ENCODE measurements at regions not wholly inside any gene's neighbourhood (a gene's known extent, or its start where the extent isn't known, plus 50 kb on each side); places are given as distances from the start of the nearest gene placed in this dataset.

- no peaks in the 10 kb centered on the region for H3K36me3 ChIP-seq
- H3K4me1 ChIP-seq (ENCODE audit: control insufficient read depth in 1 of 2, low read depth in 2 of 2), result peaks cover 8 to 26% of the 10 kb centered on the region in 2 donors
- TF ChIP-seq, protein P1, sequence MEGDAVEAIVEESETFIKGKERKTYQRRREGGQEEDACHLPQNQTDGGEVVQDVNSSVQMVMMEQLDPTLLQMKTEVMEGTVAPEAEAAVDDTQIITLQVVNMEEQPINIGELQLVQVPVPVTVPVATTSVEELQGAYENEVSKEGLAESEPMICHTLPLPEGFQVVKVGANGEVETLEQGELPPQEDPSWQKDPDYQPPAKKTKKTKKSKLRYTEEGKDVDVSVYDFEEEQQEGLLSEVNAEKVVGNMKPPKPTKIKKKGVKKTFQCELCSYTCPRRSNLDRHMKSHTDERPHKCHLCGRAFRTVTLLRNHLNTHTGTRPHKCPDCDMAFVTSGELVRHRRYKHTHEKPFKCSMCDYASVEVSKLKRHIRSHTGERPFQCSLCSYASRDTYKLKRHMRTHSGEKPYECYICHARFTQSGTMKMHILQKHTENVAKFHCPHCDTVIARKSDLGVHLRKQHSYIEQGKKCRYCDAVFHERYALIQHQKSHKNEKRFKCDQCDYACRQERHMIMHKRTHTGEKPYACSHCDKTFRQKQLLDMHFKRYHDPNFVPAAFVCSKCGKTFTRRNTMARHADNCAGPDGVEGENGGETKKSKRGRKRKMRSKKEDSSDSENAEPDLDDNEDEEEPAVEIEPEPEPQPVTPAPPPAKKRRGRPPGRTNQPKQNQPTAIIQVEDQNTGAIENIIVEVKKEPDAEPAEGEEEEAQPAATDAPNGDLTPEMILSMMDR (IDR thresholded peaks at IDR 0.05), result no peak
- H3K27ac ChIP-seq, result no peak overlapping the region
- no peaks in the 10 kb centered on the region for H3K27me3 ChIP-seq (replicated peaks; ENCODE audit: insufficient read depth)
- H3K4me3 ChIP-seq, result no peak overlapping the region
- no peak for ATAC-seq (ENCODE audit: insufficient number of reproducible peaks, low FRiP score, low read depth)
- no peak for DNase-seq (ENCODE audit: low spot score)
- H3K9me3 ChIP-seq, result no peaks in the 10 kb centered on the region
Observed at GRCh38 chr6:43987838-43988439, 139.3 kb downstream of the MRPL14 start.

DNA sequence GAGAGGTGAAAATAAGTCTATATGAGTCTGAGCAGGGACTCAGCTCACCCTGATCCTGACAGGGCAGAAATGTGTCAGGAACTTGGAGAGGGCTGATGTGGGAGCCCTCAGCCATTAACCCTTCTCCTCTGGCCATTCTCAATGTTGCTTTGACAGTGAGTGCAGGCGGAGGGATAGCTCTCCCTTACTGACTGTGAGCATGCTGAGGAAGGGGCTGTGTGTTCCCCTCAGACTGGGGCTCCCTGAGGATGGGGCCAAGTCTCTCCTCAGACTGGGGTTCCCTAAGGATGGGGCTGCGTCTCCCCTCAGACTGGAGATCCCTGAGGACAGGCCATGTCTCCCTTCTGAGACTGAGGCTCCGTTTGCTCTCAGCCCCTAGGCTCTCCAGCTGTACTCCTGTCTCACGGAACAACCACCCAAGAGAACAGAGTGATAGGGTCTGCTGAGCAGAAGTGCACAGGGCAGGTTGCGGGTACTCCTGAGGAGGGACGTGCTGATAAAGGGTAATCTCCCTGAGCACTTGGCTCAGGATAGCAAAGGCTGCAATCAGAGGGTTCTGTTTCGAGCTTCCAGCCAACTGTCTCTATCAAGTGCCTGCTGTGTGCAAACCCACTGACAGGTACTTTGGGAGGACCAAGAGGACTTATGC, 141.0 kb downstream of the MRPL14 start:
- no peak overlapping the region for H3K27ac ChIP-seq
- H3K36me3 ChIP-seq, result no peaks in the 10 kb centered on the region
- H3K27me3 ChIP-seq (replicated peaks; ENCODE audit: insufficient read depth), result no peaks in the 10 kb centered on the region
- DNase-seq (ENCODE audit: low spot score) (no peak), ATAC-seq (ENCODE audit: insufficient number of reproducible peaks, low FRiP score, low read depth) (no peak)
- no peaks in the 10 kb centered on the region for H3K9me3 ChIP-seq
- TF ChIP-seq, protein P1 (IDR thresholded peaks at IDR 0.05), result no peak
- peaks cover 8 to 21% of the 10 kb centered on the region in 2 donors for H3K4me1 ChIP-seq (ENCODE audit: control insufficient read depth in 1 of 2, low read depth in 2 of 2)
- H3K4me3 ChIP-seq, result no peak overlapping the region

DNA sequence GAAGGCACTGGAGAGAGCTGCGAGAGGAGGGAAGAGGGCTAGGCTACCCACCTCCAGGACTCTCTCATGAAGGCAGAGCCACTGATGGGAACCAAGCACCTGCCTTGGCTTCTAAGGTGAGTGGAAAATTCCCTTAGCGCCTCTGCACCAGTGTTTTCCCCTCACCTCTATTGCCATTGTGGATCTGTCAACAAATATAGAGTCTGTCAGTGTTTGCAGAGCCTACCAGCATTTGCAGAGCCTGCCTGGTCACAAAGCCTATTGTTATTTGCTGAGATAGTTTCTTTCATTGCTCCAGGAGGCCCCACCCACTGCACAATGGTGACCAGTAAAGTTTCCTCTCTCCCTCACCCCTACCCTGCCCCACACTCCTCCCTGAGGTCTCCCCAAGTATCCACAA, 141.9 kb downstream of the MRPL14 start:
- Histone ChIP-seq H3K36me3 (no peaks in the 10 kb centered on the region), H3K9me3 (no peaks in the 10 kb centered on the region), H3K27ac (no peak overlapping the region), H3K4me3 (no peak overlapping the region), H3K4me1 (ENCODE audit: control insufficient read depth in 1 of 2, low read depth in 2 of 2) (peaks cover 8 to 11% of the 10 kb centered on the region in 2 donors), H3K27me3 (replicated peaks; ENCODE audit: insufficient read depth) (no peaks in the 10 kb centered on the region)
- TF ChIP-seq, protein P1 (IDR thresholded peaks at IDR 0.05), result no peak
- no peak for ATAC-seq (ENCODE audit: insufficient number of reproducible peaks, low FRiP score, low read depth)
- no peak for DNase-seq (ENCODE audit: low spot score)

DNA sequence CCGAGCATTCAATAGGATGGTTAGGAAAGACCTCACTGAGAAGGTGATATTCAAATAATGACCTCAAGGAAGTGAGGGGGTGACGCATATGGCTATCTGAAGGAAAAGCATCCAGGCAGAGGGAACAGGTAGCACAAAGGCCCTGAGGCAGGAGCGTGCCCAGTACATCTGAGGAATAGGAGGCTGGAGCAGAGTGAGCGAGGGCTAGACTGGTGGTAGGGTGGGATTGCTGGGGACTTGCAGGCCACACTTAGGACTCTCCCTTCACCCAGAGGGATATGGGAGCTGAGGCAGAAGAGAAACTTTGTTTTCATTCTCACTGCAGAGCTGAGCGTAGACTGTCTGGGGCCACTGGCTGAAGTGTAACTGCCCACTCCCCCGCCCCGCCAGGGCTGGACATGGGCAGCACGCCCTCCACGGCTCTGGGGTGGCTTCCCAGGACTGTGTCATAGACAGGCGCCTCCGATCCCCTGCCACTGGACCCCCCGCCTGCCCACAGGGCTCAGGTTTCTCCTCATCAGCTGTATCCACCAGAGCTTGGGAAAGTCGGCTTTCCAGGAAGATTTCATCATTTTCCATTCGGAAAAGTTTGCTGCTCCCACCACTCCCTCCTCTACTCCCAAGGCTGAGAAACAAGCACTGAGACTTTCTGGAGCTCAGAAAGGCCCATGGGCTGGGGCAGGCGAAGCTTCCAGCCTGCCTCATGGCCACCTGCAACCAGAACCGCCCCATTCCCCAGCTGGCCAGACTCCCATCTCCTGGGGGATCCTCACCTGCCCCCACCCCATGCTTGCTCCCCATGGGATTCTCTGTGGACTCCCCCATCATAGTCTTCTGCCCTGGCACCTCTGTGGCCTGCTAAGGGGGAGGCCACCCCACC, 142.6 kb downstream of the MRPL14 start:
- Histone ChIP-seq H3K27me3 (replicated peaks; ENCODE audit: insufficient read depth) (no peaks in the 10 kb centered on the region), H3K36me3 (no peaks in the 10 kb centered on the region), H3K27ac (no peak overlapping the region), H3K4me1 (ENCODE audit: control insufficient read depth in 1 of 2, low read depth in 2 of 2) (peaks cover 4 to 5% of the 10 kb centered on the region in 2 donors), H3K9me3 (no peaks in the 10 kb centered on the region), H3K4me3 (no peak overlapping the region)
- DNase-seq (ENCODE audit: low spot score) (no peak), ATAC-seq (ENCODE audit: insufficient number of reproducible peaks, low FRiP score, low read depth) (no peak)
- TF ChIP-seq, protein P1 (IDR thresholded peaks at IDR 0.05), result no peak

GRCh38 chr6:43983632-43984031, 143.6 kb downstream of the MRPL14 start:
- no peaks in the 10 kb centered on the region for H3K36me3 ChIP-seq
- H3K4me3 ChIP-seq, result no peak overlapping the region

More at GRCh38 chr6:43983632-43984031, 143.6 kb downstream of the MRPL14 start:
- Histone ChIP-seq H3K27me3 (replicated peaks; ENCODE audit: insufficient read depth) (no peaks in the 10 kb centered on the region), H3K4me1 (ENCODE audit: control insufficient read depth in 1 of 2, low read depth in 2 of 2) (no peaks in the 10 kb centered on the region), H3K9me3 (no peaks in the 10 kb centered on the region), H3K27ac (no peak overlapping the region)
- no peak for ATAC-seq (ENCODE audit: insufficient number of reproducible peaks, low FRiP score, low read depth)
- TF ChIP-seq, protein P1 (IDR thresholded peaks at IDR 0.05), result no peak
- DNase-seq (ENCODE audit: low spot score), result no peak
